Mesenchymal stem cell (in vitro differentiated cells and primary cell): ENCODE measurements at regions not wholly inside any gene's neighbourhood (a gene's known extent, or its start where the extent isn't known, plus 50 kb on each side); places are given as distances from the start of the nearest gene placed in this dataset.

Experiments
- DNase-seq: peaks from one replicate; pipeline ENCODE4 v3.0.0-alpha.2; 2013
- H2AFZ ChIP-seq: one replicate; pipeline ENCODE4 v1.6.1; 2013; ENCODE audit warnings: low read depth, mild to moderate bottlenecking, control low read depth, inconsistent platforms, low read length, moderate library complexity
- H2AK5ac ChIP-seq: 2 replicates; pipeline ENCODE4 v1.6.1; 2013; ENCODE audit warnings: low read length, moderate library complexity, mild to moderate bottlenecking, inconsistent platforms; ENCODE audit not compliant: severe bottlenecking
- H2BK120ac ChIP-seq: one replicate; pipeline ENCODE4 v1.6.1; 2013; ENCODE audit warnings: low read depth, mild to moderate bottlenecking, inconsistent platforms, low read length, moderate library complexity
- H2BK12ac ChIP-seq, 2 experiments: one replicate each; pipeline ENCODE4 v1.6.1; 2013; ENCODE audit warnings: inconsistent platforms in 2 of 2, low read length in 2 of 2, mild to moderate bottlenecking in 2 of 2, moderate library complexity in 2 of 2, control low read depth in 1 of 2
- H2BK15ac ChIP-seq: one replicate; pipeline ENCODE4 v1.6.1; 2013; ENCODE audit warnings: mild to moderate bottlenecking, low read depth, inconsistent platforms; ENCODE audit not compliant: poor library complexity, severe bottlenecking
- H2BK5ac ChIP-seq: 2 replicates; pipeline ENCODE4 v1.6.1; 2013; ENCODE audit warnings: low read depth, mild to moderate bottlenecking, low read length, control low read depth, inconsistent platforms; ENCODE audit not compliant: poor library complexity, severe bottlenecking
- H3K14ac ChIP-seq, 2 experiments: one replicate each; pipeline ENCODE4 v1.6.1; 2013; ENCODE audit warnings: inconsistent platforms in 2 of 2, low read length in 2 of 2, control low read depth in 1 of 2, mild to moderate bottlenecking in 1 of 2, moderate library complexity in 1 of 2
- H3K18ac ChIP-seq, 2 experiments: one replicate each; pipeline ENCODE4 v1.6.1; 2013; ENCODE audit warnings: inconsistent platforms in 2 of 2, low read length in 2 of 2, control low read depth in 1 of 2, low read depth in 1 of 2, mild to moderate bottlenecking in 1 of 2
- H3K23ac ChIP-seq, 2 experiments: one replicate each; pipeline ENCODE4 v1.6.1; 2013; ENCODE audit warnings: inconsistent platforms in 2 of 2, low read length in 2 of 2, mild to moderate bottlenecking in 2 of 2, moderate library complexity in 2 of 2, control low read depth in 1 of 2
- H3K27ac ChIP-seq: 2 replicates; pipeline ENCODE4 v1.5.1; 2013; ENCODE audit warnings: mild to moderate bottlenecking, moderate library complexity, low read length, control low read depth, inconsistent platforms; ENCODE audit not compliant: poor library complexity, severe bottlenecking
- H3K27me3 ChIP-seq, 2 experiments: 2 replicates each; pipeline versions ENCODE4 v1.6.1 to v1.7.0; 2013; ENCODE audit warnings: low read length in 2 of 2, mild to moderate bottlenecking in 2 of 2, moderate library complexity in 2 of 2, control low read depth in 1 of 2, inconsistent platforms in 1 of 2; ENCODE audit not compliant: control insufficient read depth in 1 of 2, insufficient read depth in 1 of 2
- H3K36me3 ChIP-seq, 2 experiments: 2 replicates each; pipeline versions ENCODE4 v1.6.1 to v1.7.0; 2013; ENCODE audit warnings: low read length in 2 of 2, control low read depth in 1 of 2, inconsistent platforms in 1 of 2, low read depth in 1 of 2, mild to moderate bottlenecking in 1 of 2; ENCODE audit not compliant: insufficient read depth in 2 of 2, control insufficient read depth in 1 of 2
- H3K4ac ChIP-seq, 2 experiments: one replicate each; pipeline ENCODE4 v1.6.1; 2013; ENCODE audit warnings: inconsistent platforms in 2 of 2, low read length in 2 of 2, mild to moderate bottlenecking in 2 of 2, moderate library complexity in 2 of 2, control low read depth in 1 of 2, low read depth in 1 of 2
- H3K4me1 ChIP-seq: 2 replicates; pipeline ENCODE4 v1.6.1; 2013; ENCODE audit warnings: low read depth, low read length, control low read depth; ENCODE audit not compliant: control insufficient read depth, insufficient read depth
- H3K4me2 ChIP-seq: 2 replicates; pipeline ENCODE4 v1.6.1; 2013; ENCODE audit warnings: low read length, mild to moderate bottlenecking, inconsistent platforms; ENCODE audit not compliant: poor library complexity, severe bottlenecking
- H3K4me3 ChIP-seq, 2 experiments: 2 replicates each; pipeline versions ENCODE4 v1.5.1 to v1.7.0; 2013; ENCODE audit warnings: low read length in 2 of 2, mild to moderate bottlenecking in 2 of 2, control low read depth in 1 of 2, low read depth in 1 of 2; ENCODE audit not compliant: insufficient read depth in 1 of 2
- H3K79me1 ChIP-seq: replicated peaks from 2 replicates; pipeline ENCODE4 v1.6.1; 2013; ENCODE audit warnings: mild to moderate bottlenecking, control low read depth, low read length, inconsistent platforms; ENCODE audit not compliant: poor library complexity, severe bottlenecking
- H3K9ac ChIP-seq: 2 replicates; pipeline ENCODE4 v1.7.0; 2013; ENCODE audit warnings: mild to moderate bottlenecking, low read length, moderate library complexity
- H3K9me3 ChIP-seq: 2 replicates; pipeline ENCODE4 v1.7.0; 2013; ENCODE audit warnings: mild to moderate bottlenecking, low read length; ENCODE audit not compliant: control insufficient read depth
- H4K8ac ChIP-seq: one replicate; pipeline ENCODE4 v1.6.1; 2013; ENCODE audit warnings: inconsistent platforms, mild to moderate bottlenecking, low read length, moderate library complexity
- H4K91ac ChIP-seq: one replicate; pipeline ENCODE4 v1.6.1; 2013; ENCODE audit warnings: mild to moderate bottlenecking, low read length, inconsistent platforms
- WGBS: methylation state at CpG from one replicate; pipeline ENCODE4 v1.1.7; 2013; ENCODE audit warnings: mixed read lengths; 5-methylcytosine and 5-hydroxymethylcytosine counted together

GRCh38 chr12:93959657-93960056 is 188.7 kb upstream of the PLXNC1 start:
- H3K4me1 ChIP-seq, result no peaks in the 10 kb centered on the region
- H3K4me2 ChIP-seq, result no peak overlapping the region
- H4K91ac ChIP-seq, result no peak overlapping the region
- WGBS, result no CpG with 5 or more reads among the region's 1 CpG
- no peak overlapping the region for H2AK5ac ChIP-seq
- no peak overlapping the region for H2BK15ac ChIP-seq
- no peak overlapping the region for H3K27ac ChIP-seq
- no peak overlapping the region for H3K4me3 ChIP-seq
- H3K9me3 ChIP-seq, result peaks cover 12% of the 10 kb centered on the region
- no peaks in the 10 kb centered on the region for H3K36me3 ChIP-seq
- H3K23ac ChIP-seq, result no peak overlapping the region
- no peak overlapping the region for H2BK12ac ChIP-seq
- H3K18ac ChIP-seq, result no peak overlapping the region
- H3K79me1 ChIP-seq, result no peaks in the 10 kb centered on the region
- H2AFZ ChIP-seq, result no peak overlapping the region
- H3K9ac ChIP-seq, result no peak overlapping the region
- no peak overlapping the region for H2BK120ac ChIP-seq
- H2BK5ac ChIP-seq, result no peak overlapping the region
- no peak overlapping the region for H3K4ac ChIP-seq
- no peak overlapping the region for H4K8ac ChIP-seq
- H3K27me3 ChIP-seq, result no peaks in the 10 kb centered on the region
- H3K14ac ChIP-seq, result no peak overlapping the region
- no peak for DNase-seq

- Histone ChIP-seq H3K18ac (no peak overlapping the region), H3K36me3 (no peaks in the 10 kb centered on the region), H2AK5ac (no peak overlapping the region), H2BK15ac (no peak overlapping the region), H4K8ac (no peak overlapping the region), H3K23ac (no peak overlapping the region), H2BK12ac (no peak overlapping the region), H3K27ac (no peak overlapping the region), H3K4me3 (no peak overlapping the region), H3K14ac (no peak overlapping the region), H3K4me2 (no peak overlapping the region), H3K4ac (no peak overlapping the region), H3K79me1 (no peaks in the 10 kb centered on the region), H2BK120ac (no peak overlapping the region), H3K27me3 (no peaks in the 10 kb centered on the region), H4K91ac (no peak overlapping the region), H2AFZ (no peak overlapping the region), H3K9me3 (peaks cover 12% of the 10 kb centered on the region), H3K9ac (no peak overlapping the region), H2BK5ac (no peak overlapping the region), H3K4me1 (no peaks in the 10 kb centered on the region)
- WGBS, result 100% methylated on average over 2 of the region's 2 CpGs
- no peak for DNase-seq
These were observed 187.9 kb upstream of the PLXNC1 start for GRCh38 chr12:93960521-93960920.

- H3K14ac ChIP-seq, result no peak overlapping the region
- no peak overlapping the region for H2BK120ac ChIP-seq
- DNase-seq, result no peak
- no peak overlapping the region for H4K8ac ChIP-seq
- no peak overlapping the region for H2AK5ac ChIP-seq
- no peak overlapping the region for H3K18ac ChIP-seq
- no peak overlapping the region for H2BK5ac ChIP-seq
- no peak overlapping the region for H4K91ac ChIP-seq
- H3K79me1 ChIP-seq, result no peaks in the 10 kb centered on the region
- WGBS, result 71% methylated on average over 1 of the region's 2 CpGs
- peaks cover 12% of the 10 kb centered on the region for H3K9me3 ChIP-seq
- H2BK12ac ChIP-seq, result no peak overlapping the region
- peaks cover 0 to 3% of the 10 kb centered on the region in 2 experiments for H3K27me3 ChIP-seq
- H3K4me3 ChIP-seq, result no peak overlapping the region
- H3K27ac ChIP-seq, result no peak overlapping the region
- no peak overlapping the region for H3K9ac ChIP-seq
- no peaks in the 10 kb centered on the region for H3K36me3 ChIP-seq
- H3K4me2 ChIP-seq, result no peak overlapping the region
- H3K4ac ChIP-seq, result no peak overlapping the region
- no peak overlapping the region for H2AFZ ChIP-seq
- H3K23ac ChIP-seq, result no peak overlapping the region
- H2BK15ac ChIP-seq, result no peak overlapping the region
- no peaks in the 10 kb centered on the region for H3K4me1 ChIP-seq
These were observed 186.0 kb upstream of the PLXNC1 start for GRCh38 chr12:93962336-93962735.

- Histone ChIP-seq H2BK15ac (no peak overlapping the region), H3K4ac (no peak overlapping the region), H2BK120ac (no peak overlapping the region), H3K27me3 (peaks cover 0 to 3% of the 10 kb centered on the region in 2 experiments), H4K8ac (no peak overlapping the region), H3K4me3 (no peak overlapping the region), H4K91ac (no peak overlapping the region), H2BK12ac (no peak overlapping the region), H3K36me3 (no peaks in the 10 kb centered on the region), H3K79me1 (no peaks in the 10 kb centered on the region), H3K9ac (no peak overlapping the region), H2AK5ac (no peak overlapping the region), H3K23ac (no peak overlapping the region), H3K4me1 (no peaks in the 10 kb centered on the region), H3K14ac (no peak overlapping the region), H3K18ac (no peak overlapping the region), H3K4me2 (no peak overlapping the region), H2AFZ (no peak overlapping the region), H2BK5ac (no peak overlapping the region), H3K9me3 (peaks cover 12% of the 10 kb centered on the region), H3K27ac (no peak overlapping the region)
- WGBS, result 72% methylated on average over 3 of the region's 4 CpGs
- DNase-seq, result no peak
These were observed 183.4 kb upstream of the PLXNC1 start for GRCh38 chr12:93964936-93965335.
